ENCODE measurements at regions not wholly inside any gene's neighbourhood (a gene's known extent, or its start where the extent isn't known, plus 50 kb on each side); places are given as distances from the start of the nearest gene placed in this dataset.

- CTCF ChIA-PET = interaction anchor here (1.1 to 1.6 kb wide), 2 partner anchors 11 to 1932 kb away, joined by 3 read pairs; no protein-coding TSS in a partner anchor
- Mint-ChIP-seq H3K9me3 (ENCODE audit: unreplicated experiment) (peaks cover 7% of the 10 kb centered on the region), H3K4me3 (ENCODE audit: unreplicated experiment) (no peak overlapping the region), H3K27ac (ENCODE audit: low read depth, unreplicated experiment) (no peak overlapping the region), H3K27me3 (ENCODE audit: insufficient read depth, unreplicated experiment) (no peaks in the 10 kb centered on the region), H3K4me1 (ENCODE audit: insufficient read depth, unreplicated experiment) (no peaks in the 10 kb centered on the region), H3K36me3 (ENCODE audit: insufficient read depth, unreplicated experiment) (no peaks in the 10 kb centered on the region)
- no peak for DNase-seq (ENCODE audit: unreplicated experiment)
- BruUV-seq (replicated peaks) = no TSS peak
- TF ChIP-seq, protein P1, sequence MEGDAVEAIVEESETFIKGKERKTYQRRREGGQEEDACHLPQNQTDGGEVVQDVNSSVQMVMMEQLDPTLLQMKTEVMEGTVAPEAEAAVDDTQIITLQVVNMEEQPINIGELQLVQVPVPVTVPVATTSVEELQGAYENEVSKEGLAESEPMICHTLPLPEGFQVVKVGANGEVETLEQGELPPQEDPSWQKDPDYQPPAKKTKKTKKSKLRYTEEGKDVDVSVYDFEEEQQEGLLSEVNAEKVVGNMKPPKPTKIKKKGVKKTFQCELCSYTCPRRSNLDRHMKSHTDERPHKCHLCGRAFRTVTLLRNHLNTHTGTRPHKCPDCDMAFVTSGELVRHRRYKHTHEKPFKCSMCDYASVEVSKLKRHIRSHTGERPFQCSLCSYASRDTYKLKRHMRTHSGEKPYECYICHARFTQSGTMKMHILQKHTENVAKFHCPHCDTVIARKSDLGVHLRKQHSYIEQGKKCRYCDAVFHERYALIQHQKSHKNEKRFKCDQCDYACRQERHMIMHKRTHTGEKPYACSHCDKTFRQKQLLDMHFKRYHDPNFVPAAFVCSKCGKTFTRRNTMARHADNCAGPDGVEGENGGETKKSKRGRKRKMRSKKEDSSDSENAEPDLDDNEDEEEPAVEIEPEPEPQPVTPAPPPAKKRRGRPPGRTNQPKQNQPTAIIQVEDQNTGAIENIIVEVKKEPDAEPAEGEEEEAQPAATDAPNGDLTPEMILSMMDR (IDR thresholded peaks at IDR 0.05; ENCODE audit: unreplicated experiment) = no peak
- POLR2A ChIA-PET = no interaction called here
- intact Hi-C loops (cut with micrococcal nuclease) = no loop called here
Observed at GRCh38 chr15:95302809-95303208, 1027.7 kb upstream of the NR2F2 start.

- H3K27me3 Mint-ChIP-seq (ENCODE audit: insufficient read depth, unreplicated experiment) = no peaks in the 10 kb centered on the region
- POLR2A ChIA-PET = no interaction called here
- intact Hi-C loops (cut with micrococcal nuclease) = no loop called here
- peaks cover 7% of the 10 kb centered on the region for H3K9me3 Mint-ChIP-seq (ENCODE audit: unreplicated experiment)
- no TSS peak for BruUV-seq (replicated peaks)
- no peak overlapping the region for H3K27ac Mint-ChIP-seq (ENCODE audit: low read depth, unreplicated experiment)
- no peak overlapping the region for H3K4me3 Mint-ChIP-seq (ENCODE audit: unreplicated experiment)
- H3K36me3 Mint-ChIP-seq (ENCODE audit: insufficient read depth, unreplicated experiment) = no peaks in the 10 kb centered on the region
- H3K4me1 Mint-ChIP-seq (ENCODE audit: insufficient read depth, unreplicated experiment) = no peaks in the 10 kb centered on the region
- no peak for DNase-seq (ENCODE audit: unreplicated experiment)
- TF ChIP-seq, protein P1 (IDR thresholded peaks at IDR 0.05; ENCODE audit: unreplicated experiment) = no peak
- CTCF ChIA-PET = interaction anchor here (0.9 to 1.6 kb wide), 4 partner anchors 12 to 1942 kb away, joined by 3 read pairs; no protein-coding TSS in a partner anchor
Observed at GRCh38 chr15:95303713-95304112, 1026.8 kb upstream of the NR2F2 start.

GRCh38 chr15:95304151-95304946, 1026.2 kb upstream of the NR2F2 start:
- ChIA-PET CTCF (interaction anchor here (0.6 to 1.6 kb wide), 5 partner anchors 13 to 1941 kb away, joined by 3 read pairs; no protein-coding TSS in a partner anchor), POLR2A (no interaction called here)
- no peaks in the 10 kb centered on the region for H3K27me3 Mint-ChIP-seq (ENCODE audit: insufficient read depth, unreplicated experiment)
- peaks cover 7% of the 10 kb centered on the region for H3K9me3 Mint-ChIP-seq (ENCODE audit: unreplicated experiment)
- H3K4me1 Mint-ChIP-seq (ENCODE audit: insufficient read depth, unreplicated experiment) = no peaks in the 10 kb centered on the region
- intact Hi-C loops (cut with micrococcal nuclease) = no loop called here
- TF ChIP-seq, protein P1 (IDR thresholded peaks at IDR 0.05; ENCODE audit: unreplicated experiment) = no peak
- DNase-seq (ENCODE audit: unreplicated experiment) = no peak
- H3K36me3 Mint-ChIP-seq (ENCODE audit: insufficient read depth, unreplicated experiment) = no peaks in the 10 kb centered on the region
- no peak overlapping the region for H3K4me3 Mint-ChIP-seq (ENCODE audit: unreplicated experiment)
- no TSS peak for BruUV-seq (replicated peaks)
- H3K27ac Mint-ChIP-seq (ENCODE audit: low read depth, unreplicated experiment) = no peak overlapping the region

DNA sequence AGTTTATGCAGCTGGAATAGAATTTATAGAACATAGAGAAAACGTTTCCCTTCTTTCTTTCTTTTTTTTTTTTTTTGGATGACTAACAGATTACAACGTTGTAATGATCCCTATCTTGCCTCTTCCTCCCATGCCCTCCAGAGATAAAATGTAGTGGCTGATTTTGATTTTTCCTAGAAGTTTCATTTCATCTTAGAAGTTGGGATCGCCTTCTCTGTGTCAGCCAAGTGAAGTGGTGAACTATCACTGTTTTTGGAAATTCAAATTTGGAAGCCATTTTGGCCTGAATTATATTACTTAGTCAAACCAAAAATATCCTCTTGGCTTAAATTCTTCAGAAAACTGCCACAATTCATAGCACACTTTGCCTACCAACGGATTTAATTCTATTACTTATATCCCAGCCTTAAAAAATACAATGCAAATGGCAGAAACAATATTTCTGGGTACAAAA, 1025.5 kb upstream of the NR2F2 start:
- TF ChIP-seq, protein P1 (IDR thresholded peaks at IDR 0.05; ENCODE audit: unreplicated experiment) = no peak
- no peak for DNase-seq (ENCODE audit: unreplicated experiment)
- POLR2A ChIA-PET = no interaction called here
- intact Hi-C loops (cut with micrococcal nuclease) = no loop called here
- BruUV-seq (replicated peaks) = no TSS peak
- Mint-ChIP-seq H3K36me3 (ENCODE audit: insufficient read depth, unreplicated experiment) (no peaks in the 10 kb centered on the region), H3K4me1 (ENCODE audit: insufficient read depth, unreplicated experiment) (no peaks in the 10 kb centered on the region), H3K4me3 (ENCODE audit: unreplicated experiment) (no peak overlapping the region), H3K27me3 (ENCODE audit: insufficient read depth, unreplicated experiment) (no peaks in the 10 kb centered on the region), H3K9me3 (ENCODE audit: unreplicated experiment) (peaks cover 7% of the 10 kb centered on the region), H3K27ac (ENCODE audit: low read depth, unreplicated experiment) (no peak overlapping the region)
- CTCF ChIA-PET = interaction anchor here (0.6 kb wide), 1 partner anchor 1064 kb away, joined by 3 read pairs; no protein-coding TSS in a partner anchor

All from MCF 10A (cell line).